GM12875 (cell line): ENCODE measurements at regions not wholly inside any gene's neighbourhood (a gene's known extent, or its start where the extent isn't known, plus 50 kb on each side); places are given as distances from the start of the nearest gene placed in this dataset.
"Not testable (repeated sequence)": the region's sequence is repeated elsewhere in the genome, so short reads cannot be mapped to it uniquely, and the experiment has no call there.

ENCODE experiments used
- H3K4me3 ChIP-seq: one replicate; pipeline ENCODE4 v1.5.1; 2011; ENCODE audit warnings: low read depth, low read length, control low read depth
- TF ChIP-seq, protein P1 (sequence below): IDR thresholded peaks from 2 replicates; pipeline ENCODE4 v1.5.1; 2011; ENCODE audit warnings: low read depth, mild to moderate bottlenecking, control low read depth, inconsistent platforms, low read length, moderate library complexity, borderline replicate concordance; ENCODE audit not compliant: insufficient read depth

DNA sequence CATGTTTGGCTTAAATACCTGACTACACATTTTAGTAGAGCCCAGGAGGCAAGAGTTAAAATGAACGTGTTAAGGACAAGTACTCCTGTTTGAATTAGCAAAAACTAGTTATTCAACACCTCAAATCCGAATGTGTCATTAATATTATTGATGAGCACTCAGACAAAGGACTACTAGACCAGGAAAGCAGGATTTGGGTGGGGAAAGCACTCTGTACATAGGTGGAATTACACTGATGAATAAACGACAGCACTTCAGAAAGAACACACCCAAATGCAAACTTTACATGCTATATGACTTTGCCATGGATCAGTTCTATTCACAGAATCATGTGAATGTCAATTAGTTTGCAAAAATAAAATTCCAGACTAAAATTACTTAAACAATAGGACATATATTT lies 95.1 kb upstream of the CAV2 start:
- H3K4me3 ChIP-seq: no peak overlapping the region
- TF ChIP-seq, protein P1, sequence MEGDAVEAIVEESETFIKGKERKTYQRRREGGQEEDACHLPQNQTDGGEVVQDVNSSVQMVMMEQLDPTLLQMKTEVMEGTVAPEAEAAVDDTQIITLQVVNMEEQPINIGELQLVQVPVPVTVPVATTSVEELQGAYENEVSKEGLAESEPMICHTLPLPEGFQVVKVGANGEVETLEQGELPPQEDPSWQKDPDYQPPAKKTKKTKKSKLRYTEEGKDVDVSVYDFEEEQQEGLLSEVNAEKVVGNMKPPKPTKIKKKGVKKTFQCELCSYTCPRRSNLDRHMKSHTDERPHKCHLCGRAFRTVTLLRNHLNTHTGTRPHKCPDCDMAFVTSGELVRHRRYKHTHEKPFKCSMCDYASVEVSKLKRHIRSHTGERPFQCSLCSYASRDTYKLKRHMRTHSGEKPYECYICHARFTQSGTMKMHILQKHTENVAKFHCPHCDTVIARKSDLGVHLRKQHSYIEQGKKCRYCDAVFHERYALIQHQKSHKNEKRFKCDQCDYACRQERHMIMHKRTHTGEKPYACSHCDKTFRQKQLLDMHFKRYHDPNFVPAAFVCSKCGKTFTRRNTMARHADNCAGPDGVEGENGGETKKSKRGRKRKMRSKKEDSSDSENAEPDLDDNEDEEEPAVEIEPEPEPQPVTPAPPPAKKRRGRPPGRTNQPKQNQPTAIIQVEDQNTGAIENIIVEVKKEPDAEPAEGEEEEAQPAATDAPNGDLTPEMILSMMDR: no peak

DNA sequence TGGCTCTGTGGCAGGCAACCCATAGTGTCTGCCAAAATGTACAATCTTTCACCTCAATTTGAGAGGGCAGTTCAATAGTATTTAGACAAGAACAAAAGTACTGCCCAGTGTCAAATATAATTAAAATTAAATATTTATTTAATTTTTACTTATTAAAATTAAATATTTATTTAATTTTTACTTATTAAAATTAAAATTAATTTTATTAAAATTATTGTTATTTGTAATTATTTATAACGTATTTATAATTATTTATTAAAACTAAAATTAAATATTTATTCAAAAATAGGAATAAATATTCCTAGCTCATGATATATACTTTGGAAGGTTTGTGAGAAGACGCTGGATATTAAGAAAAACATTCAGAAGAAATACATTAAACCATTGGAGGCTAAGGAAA lies 93.7 kb upstream of the CAV2 start:
- TF ChIP-seq, protein P1: no peak

DNA sequence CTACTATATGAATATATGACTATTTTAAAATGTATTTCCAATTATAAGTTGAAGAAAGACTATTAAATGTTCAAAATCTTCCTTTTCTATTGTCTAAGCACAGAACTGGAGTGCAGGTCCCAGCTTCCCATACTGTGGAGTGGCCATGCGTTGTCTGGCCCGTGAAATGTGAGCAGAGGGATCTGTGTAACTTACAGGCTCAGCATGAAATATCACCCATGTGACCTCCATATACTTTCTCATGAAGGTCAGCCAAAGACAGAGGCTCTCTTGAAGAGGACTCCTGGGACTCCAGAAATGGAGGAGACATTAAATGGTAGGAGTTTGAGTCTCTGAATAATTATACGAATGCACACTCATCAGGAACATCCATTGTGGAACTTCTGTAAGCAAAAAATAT lies 92.4 kb upstream of the CAV2 start:
- TF ChIP-seq, protein P1: no peak

More for the DNA sequence above, 93.7 kb upstream of the CAV2 start:
- H3K4me3 ChIP-seq: no peak overlapping the region

DNA sequence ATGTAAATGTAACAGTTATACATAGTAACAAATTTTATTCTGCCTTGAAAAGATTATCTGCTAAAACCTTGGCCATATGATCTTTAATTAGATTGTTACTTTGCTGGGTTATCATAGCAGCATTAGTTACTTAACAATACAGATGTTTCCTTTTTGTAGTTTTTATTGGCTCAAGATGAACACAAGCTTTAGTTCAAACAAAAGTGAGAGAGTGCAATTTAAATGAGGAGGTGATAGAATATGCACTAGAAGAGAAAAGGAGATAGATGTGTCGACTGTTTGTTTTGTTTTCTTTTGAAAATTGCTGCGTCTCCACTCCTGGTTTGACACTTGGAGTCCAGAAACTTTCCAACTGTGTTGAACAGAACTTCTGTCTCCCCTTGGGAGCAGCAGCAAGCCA lies 91.4 kb upstream of the CAV2 start:
- H3K4me3 ChIP-seq: no peak overlapping the region
- TF ChIP-seq, protein P1: no peak

More for the DNA sequence above, 92.4 kb upstream of the CAV2 start:
- no peak overlapping the region for H3K4me3 ChIP-seq

DNA sequence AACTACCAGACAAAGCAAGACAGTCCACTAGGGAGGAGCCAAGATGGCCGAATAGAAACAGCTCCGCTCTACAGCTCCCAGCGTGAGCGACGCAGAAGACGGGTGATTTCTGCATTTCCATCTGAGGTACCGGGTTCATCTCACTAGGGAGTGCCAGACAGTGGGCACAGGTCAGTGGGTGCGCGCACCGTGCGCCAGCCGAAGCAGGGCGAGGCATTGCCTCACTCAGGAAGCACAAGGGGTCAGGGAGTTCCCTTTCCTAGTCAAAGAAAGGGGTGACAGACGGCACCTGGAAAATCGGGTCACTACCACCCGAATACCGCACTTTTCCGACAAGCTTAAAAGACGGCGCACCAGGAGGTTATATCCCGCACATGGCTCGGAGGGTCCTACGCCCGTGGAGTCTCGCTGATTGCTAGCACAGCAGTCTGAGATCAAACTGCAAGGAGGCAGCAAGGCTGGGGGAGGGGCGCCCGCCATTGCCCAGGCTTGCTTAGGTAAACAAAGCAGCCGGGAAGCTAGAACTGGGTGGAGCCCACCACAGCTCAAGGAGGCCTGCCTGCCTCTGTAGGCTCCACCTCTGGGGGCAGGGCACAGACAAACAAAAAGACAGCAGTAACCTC lies 90.6 kb upstream of the CAV2 start:
- not testable (repeated sequence) for H3K4me3 ChIP-seq

DNA sequence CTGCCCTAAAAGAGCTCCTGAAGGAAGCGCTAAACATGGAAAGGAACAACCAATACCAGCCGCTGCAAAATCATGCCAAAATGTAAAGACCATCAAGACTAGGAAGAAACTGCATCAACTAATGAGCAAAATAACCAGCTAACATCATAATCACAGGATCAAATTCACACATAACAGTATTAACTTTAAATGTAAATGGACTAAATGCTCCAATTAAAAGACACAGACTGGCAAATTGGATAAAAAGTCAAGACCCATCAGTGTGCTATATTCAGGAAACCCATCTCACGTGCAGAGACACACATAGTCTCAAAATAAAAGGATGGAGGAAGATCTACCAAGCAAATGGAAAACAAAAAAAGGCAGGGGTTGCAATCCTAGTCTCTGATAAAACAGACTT lies 88.8 kb upstream of the CAV2 start:
- H3K4me3 ChIP-seq: not testable (repeated sequence)

DNA sequence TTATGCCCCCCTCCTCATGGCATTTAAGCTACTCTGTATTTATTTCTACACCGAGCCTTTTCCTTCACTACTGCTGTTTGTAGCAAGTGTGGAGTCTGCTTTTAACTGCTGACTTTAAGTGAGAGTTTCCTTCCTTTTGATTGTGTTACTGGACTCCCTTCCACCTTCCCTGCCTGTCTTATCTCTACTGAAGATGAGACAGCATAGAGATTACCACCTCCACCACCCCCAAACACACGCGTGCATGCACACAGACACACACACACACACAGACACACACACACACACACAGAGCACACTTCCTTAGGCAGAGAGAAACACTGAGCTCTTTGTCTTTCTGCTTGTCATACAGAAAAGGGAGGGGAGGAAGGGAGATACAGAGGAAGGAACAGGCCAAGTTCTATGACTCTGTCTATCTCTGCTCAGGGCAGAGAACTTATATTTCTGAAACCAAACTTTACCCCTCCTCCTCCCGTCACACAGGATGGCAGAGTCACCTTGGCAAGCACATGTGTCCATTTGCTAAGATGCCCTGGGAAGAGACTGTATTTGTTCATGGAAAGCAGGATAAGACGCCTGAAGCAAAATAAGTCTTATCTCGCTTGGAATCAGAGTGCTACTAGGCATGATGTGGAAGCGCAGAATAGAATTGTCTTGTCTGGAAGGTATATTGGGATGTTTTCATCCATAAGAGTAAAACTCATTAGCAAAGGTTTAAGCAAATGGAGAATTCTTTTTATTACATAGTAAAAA lies 81.8 kb upstream of the CAV2 start:
- TF ChIP-seq, protein P1: no peak
- no peak overlapping the region for H3K4me3 ChIP-seq

DNA sequence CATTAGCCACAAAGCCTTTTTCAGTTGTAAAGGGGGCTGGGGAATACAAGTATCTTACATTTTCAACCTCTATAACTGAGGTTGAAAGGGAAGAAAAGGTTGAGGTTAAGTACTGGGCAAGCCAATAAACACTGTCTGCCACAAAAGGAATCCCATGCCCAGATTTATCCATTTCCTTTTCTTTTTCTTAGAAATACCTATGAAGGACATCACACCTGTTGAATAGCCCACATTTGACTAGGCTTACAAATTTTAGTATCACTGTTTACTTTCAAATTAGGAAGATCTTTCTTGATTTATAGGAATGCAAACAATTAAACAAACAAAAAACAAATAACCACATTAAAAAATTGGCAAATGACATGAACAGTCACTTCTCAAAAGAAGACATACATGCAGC lies 81.0 kb upstream of the CAV2 start:
- no peak overlapping the region for H3K4me3 ChIP-seq
- TF ChIP-seq, protein P1: no peak
